Loucy (cell line): ENCODE measurements at regions not wholly inside any gene's neighbourhood (a gene's known extent, or its start where the extent isn't known, plus 50 kb on each side); places are given as distances from the start of the nearest gene placed in this dataset.

Experiments used
- H2AFZ ChIP-seq: fragments of 200-600 bp; sonication (generic); 2 replicates; pipeline ENCODE4 v1.6.0; 2016; ENCODE audit warnings: antibody characterized with exemption, mild to moderate bottlenecking, low read length, moderate library complexity
- H3F3A ChIP-seq: fragments of 200-600 bp; 2 replicates; pipeline ENCODE4 v1.6.0; 2016; ENCODE audit warnings: antibody characterized with exemption, low read depth, mild to moderate bottlenecking
- H3K27me3 ChIP-seq: fragments of 200-600 bp; sonication (generic); 2 replicates; pipeline ENCODE4 v1.6.1; 2014; ENCODE audit warnings: low read length, mild to moderate bottlenecking; ENCODE audit not compliant: insufficient read depth, poor library complexity, severe bottlenecking
- H3K36me3 ChIP-seq: fragments of 200-600 bp; sonication (generic); 2 replicates; pipeline ENCODE4 v1.6.1; 2016; ENCODE audit warnings: low read length; ENCODE audit not compliant: insufficient read depth
- H3K4me1 ChIP-seq: fragments of 200-600 bp; sonication (generic); 2 replicates; pipeline ENCODE4 v1.5.1; 2014; ENCODE audit warnings: low read length, mild to moderate bottlenecking; ENCODE audit not compliant: insufficient read depth, poor library complexity, severe bottlenecking
- H3K4me2 ChIP-seq: fragments of 200-600 bp; sonication (generic); 2 replicates; pipeline ENCODE4 v1.6.0; 2014; ENCODE audit warnings: antibody characterized with exemption, low read length, low read depth, mild to moderate bottlenecking; ENCODE audit not compliant: poor library complexity, severe bottlenecking
- H3K4me3 ChIP-seq: fragments of 200-600 bp; sonication (generic); 2 replicates; pipeline ENCODE4 v1.5.1; 2014; ENCODE audit warnings: low read length, mild to moderate bottlenecking, mixed read lengths; ENCODE audit not compliant: poor library complexity, severe bottlenecking
- H3K79me2 ChIP-seq: fragments of 200-600 bp; sonication (generic); 2 replicates; pipeline ENCODE4 v1.6.1; 2014; ENCODE audit warnings: low read length; ENCODE audit not compliant: insufficient read depth
- H3K9ac ChIP-seq: fragments of 200-600 bp; sonication (generic); 2 replicates; pipeline ENCODE4 v1.6.0; 2014; ENCODE audit warnings: mild to moderate bottlenecking, low read depth, low read length, moderate library complexity; ENCODE audit not compliant: poor library complexity, severe bottlenecking
- H3K9me2 ChIP-seq: fragments of 200-600 bp; sonication (generic); replicated peaks from 2 replicates; pipeline ENCODE4 v1.6.1; 2016; ENCODE audit warnings: low read depth, low read length, mixed read lengths
- H3K9me3 ChIP-seq: fragments of 200-600 bp; sonication (generic); 2 replicates; pipeline ENCODE4 v1.6.1; 2014; ENCODE audit warnings: mild to moderate bottlenecking, antibody characterized with exemption, low read length, low read depth; ENCODE audit not compliant: insufficient read depth
- H4K20me1 ChIP-seq: fragments of 200-600 bp; sonication (generic); 2 replicates; pipeline ENCODE4 v1.6.0; 2014; ENCODE audit warnings: antibody characterized with exemption, low read length, mild to moderate bottlenecking; ENCODE audit not compliant: insufficient read depth, poor library complexity, severe bottlenecking
- CTCF ChIP-seq: fragments of 200-600 bp; sonication (generic); conservative IDR thresholded peaks from 2 replicates; pipeline ENCODE4 v1.5.1; 2014; ENCODE audit warnings: mild to moderate bottlenecking, antibody characterized with exemption, low read length
- EZH2phosphoT487 ChIP-seq: fragments of 200-600 bp; IDR thresholded peaks from 2 replicates; pipeline ENCODE4 v1.6.1; 2018; ENCODE audit warnings: antibody characterized with exemption, mild to moderate bottlenecking, moderate library complexity, borderline replicate concordance

- H3K79me2 ChIP-seq: no peaks in the 10 kb centered on the region
- H3K9me3 ChIP-seq: no peaks in the 10 kb centered on the region; the same call in 1 of the 2 replicates
- TF ChIP-seq CTCF (no peak), EZH2phosphoT487 (no peak)
- no peak overlapping the region for H3K4me3 ChIP-seq
- H3K9me2 ChIP-seq: no peaks in the 10 kb centered on the region
- H3F3A ChIP-seq: no peaks in the 10 kb centered on the region
- H3K4me2 ChIP-seq: no peak overlapping the region
- no peak overlapping the region for H2AFZ ChIP-seq
- H4K20me1 ChIP-seq: no peaks in the 10 kb centered on the region
- no peak overlapping the region for H3K9ac ChIP-seq
- H3K27me3 ChIP-seq: no peaks in the 10 kb centered on the region
- no peaks in the 10 kb centered on the region for H3K36me3 ChIP-seq
- H3K4me1 ChIP-seq: no peaks in the 10 kb centered on the region
Measured at GRCh38 chr3:159340877-159341500, 539.1 kb downstream of the MFSD1 start.

GRCh38 chr3:159346271-159346903 lies 544.5 kb downstream of the MFSD1 start:
- Histone ChIP-seq H3F3A (no peaks in the 10 kb centered on the region), H2AFZ (no peak overlapping the region), H3K9me2 (no peaks in the 10 kb centered on the region), H3K4me3 (no peak overlapping the region), H3K9ac (no peak overlapping the region), H4K20me1 (no peaks in the 10 kb centered on the region), H3K4me2 (no peak overlapping the region), H3K27me3 (no peaks in the 10 kb centered on the region), H3K4me1 (no peaks in the 10 kb centered on the region), H3K9me3 (no peaks in the 10 kb centered on the region), H3K79me2 (no peaks in the 10 kb centered on the region), H3K36me3 (no peaks in the 10 kb centered on the region)
- no peak for TF ChIP-seq CTCF
- no peak for TF ChIP-seq EZH2phosphoT487

- H3K27me3 ChIP-seq: no peaks in the 10 kb centered on the region
- H3K79me2 ChIP-seq: no peaks in the 10 kb centered on the region
- H3K4me3 ChIP-seq: no peak overlapping the region
- H3K4me1 ChIP-seq: no peaks in the 10 kb centered on the region
- H2AFZ ChIP-seq: no peak overlapping the region
- no peaks in the 10 kb centered on the region for H3K9me2 ChIP-seq
- no peak overlapping the region for H3K4me2 ChIP-seq
- no peak overlapping the region for H3K9ac ChIP-seq
- H4K20me1 ChIP-seq: no peaks in the 10 kb centered on the region
- H3F3A ChIP-seq: no peaks in the 10 kb centered on the region
- no peak for TF ChIP-seq CTCF
- TF ChIP-seq EZH2phosphoT487: no peak
- H3K36me3 ChIP-seq: no peaks in the 10 kb centered on the region
- no peaks in the 10 kb centered on the region for H3K9me3 ChIP-seq
Measured at GRCh38 chr3:159348431-159348830, 546.6 kb downstream of the MFSD1 start.
